ENCODE measurements at regions not wholly inside any gene's neighbourhood (a gene's known extent, or its start where the extent isn't known, plus 50 kb on each side); places are given as distances from the start of the nearest gene placed in this dataset.

DNA sequence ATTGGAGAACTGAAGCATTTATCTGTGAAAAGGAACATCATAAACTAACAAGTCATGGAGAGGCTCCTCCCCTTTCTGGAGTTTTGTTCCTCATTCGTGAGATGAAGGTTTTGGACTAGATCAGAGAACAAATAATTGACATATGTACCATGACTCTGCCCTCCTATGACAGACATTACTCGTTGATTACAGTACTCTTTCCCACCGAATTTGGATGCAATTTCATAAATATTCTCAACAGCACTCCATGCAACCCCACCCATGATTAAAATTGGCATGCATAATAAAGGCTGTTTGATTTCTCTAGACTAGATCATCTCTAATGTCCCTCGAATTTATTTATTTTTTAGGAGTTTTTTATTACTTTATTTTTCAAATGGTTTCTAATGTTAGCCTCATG lies 258.9 kb upstream of the LDB2 start:
- H3K23ac ChIP-seq (ENCODE audit: low read length) = no peak overlapping the region
- H3K4ac ChIP-seq (ENCODE audit: low read depth, low read length) = no peak overlapping the region
- H2BK15ac ChIP-seq (replicated peaks; ENCODE audit: low read depth) = no peak overlapping the region
- H3K4me1 ChIP-seq (ENCODE audit: control insufficient read depth, low read depth, low read length) = peaks cover 8% of the 10 kb centered on the region
- no peak overlapping the region for H2BK5ac ChIP-seq (ENCODE audit: low read length)
- no peaks in the 10 kb centered on the region for H3K79me2 ChIP-seq (ENCODE audit: control insufficient read depth, insufficient read depth, low read length)
- no peaks in the 10 kb centered on the region for H3K36me3 ChIP-seq (ENCODE audit: control insufficient read depth, insufficient read depth, low read length)
- H2AK5ac ChIP-seq (ENCODE audit: low read length) = no peak overlapping the region
- H3K79me1 ChIP-seq (ENCODE audit: low read length) = no peaks in the 10 kb centered on the region
- no peak overlapping the region for H4K8ac ChIP-seq (ENCODE audit: low read depth, low read length)
- H3K4me3 ChIP-seq (ENCODE audit: low read length) = no peak overlapping the region
- no CpG with 5 or more reads among the region's 4 CpGs for WGBS (ENCODE audit: extremely low coverage, insufficient coverage, low lambda C conversion rate)
- no peak overlapping the region for H3K9ac ChIP-seq (ENCODE audit: low read length)
- H4K5ac ChIP-seq (ENCODE audit: low read length) = no peak overlapping the region
- H3K4me2 ChIP-seq (ENCODE audit: low read length) = no peak overlapping the region
- no peak overlapping the region for H3K56ac ChIP-seq (ENCODE audit: low read length)
- no peak overlapping the region for H3K27ac ChIP-seq (ENCODE audit: low read depth, low read length)
- no peak overlapping the region for H3K18ac ChIP-seq (ENCODE audit: low read length)
- H2BK120ac ChIP-seq (ENCODE audit: low read depth, low read length) = no peak overlapping the region
- H3K27me3 ChIP-seq (ENCODE audit: insufficient read depth, low read length, poor library complexity) = no peaks in the 10 kb centered on the region
- DNase-seq = no peak

DNA sequence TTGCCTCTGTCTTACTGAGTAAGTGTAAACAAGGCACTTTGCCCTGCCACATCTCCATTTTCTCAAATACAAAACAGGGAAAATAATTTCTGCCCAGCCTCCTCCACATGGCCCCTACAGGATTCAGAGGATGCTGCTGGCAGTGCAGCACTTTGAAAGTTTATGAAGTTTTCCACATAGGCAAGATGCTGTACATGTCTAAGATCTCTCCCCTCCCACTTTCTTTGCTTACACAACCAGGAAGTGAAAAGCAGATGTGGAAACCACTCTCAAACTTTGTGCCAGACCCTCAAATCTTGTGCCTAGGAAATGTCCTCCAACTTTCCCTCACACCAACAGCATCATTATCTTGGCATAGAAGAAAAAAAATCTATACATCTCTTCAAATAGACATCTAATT lies 257.0 kb upstream of the LDB2 start:
- Histone ChIP-seq H3K9ac (ENCODE audit: low read length) (no peak overlapping the region), H3K27me3 (ENCODE audit: insufficient read depth, low read length, poor library complexity) (no peaks in the 10 kb centered on the region), H2AK5ac (ENCODE audit: low read length) (no peak overlapping the region), H3K23ac (ENCODE audit: low read length) (no peak overlapping the region), H3K79me1 (ENCODE audit: low read length) (no peaks in the 10 kb centered on the region), H2BK5ac (ENCODE audit: low read length) (no peak overlapping the region), H3K4me3 (ENCODE audit: low read length) (no peak overlapping the region), H3K79me2 (ENCODE audit: control insufficient read depth, insufficient read depth, low read length) (no peaks in the 10 kb centered on the region), H3K4me2 (ENCODE audit: low read length) (no peak overlapping the region), H2BK15ac (replicated peaks; ENCODE audit: low read depth) (peak overlapping the region; percentile 1), H3K18ac (ENCODE audit: low read length) (no peak overlapping the region), H3K27ac (ENCODE audit: low read depth, low read length) (no peak overlapping the region), H3K4me1 (ENCODE audit: control insufficient read depth, low read depth, low read length) (peaks cover 8% of the 10 kb centered on the region), H3K56ac (ENCODE audit: low read length) (peak overlapping the region; percentile 17), H4K5ac (ENCODE audit: low read length) (no peak overlapping the region), H4K8ac (ENCODE audit: low read depth, low read length) (no peak overlapping the region), H3K36me3 (ENCODE audit: control insufficient read depth, insufficient read depth, low read length) (no peaks in the 10 kb centered on the region), H3K4ac (ENCODE audit: low read depth, low read length) (no peak overlapping the region), H2BK120ac (ENCODE audit: low read depth, low read length) (no peak overlapping the region)
- no peak for DNase-seq

DNA sequence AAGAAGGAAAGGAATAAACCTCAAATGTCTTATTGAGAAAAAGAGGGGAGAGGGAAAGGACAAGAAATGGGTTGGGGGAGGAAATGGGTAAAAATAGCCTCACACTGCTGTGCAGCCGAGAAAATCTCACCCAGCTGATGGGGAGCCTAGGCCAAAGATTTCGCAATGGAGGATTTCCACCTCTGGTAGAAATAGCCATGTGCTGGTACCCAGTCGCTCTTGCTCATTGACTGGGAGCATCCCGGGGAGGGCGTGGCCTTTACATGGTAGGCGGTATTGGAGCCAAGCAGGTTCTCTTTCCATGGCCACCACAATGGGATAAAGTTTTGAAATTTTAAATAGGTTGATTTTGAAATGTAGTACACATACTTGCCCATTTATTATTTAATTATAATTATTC lies 255.1 kb upstream of the LDB2 start:
- no peak overlapping the region for H3K23ac ChIP-seq (ENCODE audit: low read length)
- H3K4ac ChIP-seq (ENCODE audit: low read depth, low read length) = no peak overlapping the region
- no peak overlapping the region for H2AK5ac ChIP-seq (ENCODE audit: low read length)
- no peak overlapping the region for H3K18ac ChIP-seq (ENCODE audit: low read length)
- no peak overlapping the region for H2BK5ac ChIP-seq (ENCODE audit: low read length)
- H3K4me3 ChIP-seq (ENCODE audit: low read length) = no peak overlapping the region
- H4K5ac ChIP-seq (ENCODE audit: low read length) = no peak overlapping the region
- no peak overlapping the region for H3K4me2 ChIP-seq (ENCODE audit: low read length)
- peaks cover 8% of the 10 kb centered on the region for H3K4me1 ChIP-seq (ENCODE audit: control insufficient read depth, low read depth, low read length)
- H3K79me2 ChIP-seq (ENCODE audit: control insufficient read depth, insufficient read depth, low read length) = no peaks in the 10 kb centered on the region
- no peaks in the 10 kb centered on the region for H3K36me3 ChIP-seq (ENCODE audit: control insufficient read depth, insufficient read depth, low read length)
- peak; percentile 56 for DNase-seq
- peak overlapping the region; percentile 5 for H3K27ac ChIP-seq (ENCODE audit: low read depth, low read length)
- no peaks in the 10 kb centered on the region for H3K27me3 ChIP-seq (ENCODE audit: insufficient read depth, low read length, poor library complexity)
- H4K8ac ChIP-seq (ENCODE audit: low read depth, low read length) = peak overlapping the region; percentile 65
- no peaks in the 10 kb centered on the region for H3K79me1 ChIP-seq (ENCODE audit: low read length)
- no CpG with 5 or more reads among the region's 6 CpGs for WGBS (ENCODE audit: extremely low coverage, insufficient coverage, low lambda C conversion rate)
- H3K56ac ChIP-seq (ENCODE audit: low read length) = no peak overlapping the region
- H3K9ac ChIP-seq (ENCODE audit: low read length) = no peak overlapping the region
- H2BK120ac ChIP-seq (ENCODE audit: low read depth, low read length) = no peak overlapping the region
- H2BK15ac ChIP-seq (replicated peaks; ENCODE audit: low read depth) = peak overlapping the region; percentile 96

GRCh38 chr4:17152941-17153540 lies 254.6 kb upstream of the LDB2 start:
- Histone ChIP-seq H4K5ac (ENCODE audit: low read length) (no peak overlapping the region), H3K27me3 (ENCODE audit: insufficient read depth, low read length, poor library complexity) (no peaks in the 10 kb centered on the region), H3K18ac (ENCODE audit: low read length) (no peak overlapping the region), H3K56ac (ENCODE audit: low read length) (no peak overlapping the region), H3K4me1 (ENCODE audit: control insufficient read depth, low read depth, low read length) (peaks cover 8% of the 10 kb centered on the region), H3K4me3 (ENCODE audit: low read length) (no peak overlapping the region), H2BK5ac (ENCODE audit: low read length) (no peak overlapping the region), H3K79me1 (ENCODE audit: low read length) (no peaks in the 10 kb centered on the region), H3K9ac (ENCODE audit: low read length) (no peak overlapping the region), H3K23ac (ENCODE audit: low read length) (no peak overlapping the region), H3K4ac (ENCODE audit: low read depth, low read length) (no peak overlapping the region), H3K27ac (ENCODE audit: low read depth, low read length) (peak overlapping the region; percentile 5), H4K8ac (ENCODE audit: low read depth, low read length) (no peak overlapping the region), H2BK15ac (replicated peaks; ENCODE audit: low read depth) (peak overlapping the region; percentile 96), H3K4me2 (ENCODE audit: low read length) (no peak overlapping the region), H3K79me2 (ENCODE audit: control insufficient read depth, insufficient read depth, low read length) (no peaks in the 10 kb centered on the region), H2AK5ac (ENCODE audit: low read length) (no peak overlapping the region), H2BK120ac (ENCODE audit: low read depth, low read length) (no peak overlapping the region), H3K36me3 (ENCODE audit: control insufficient read depth, insufficient read depth, low read length) (no peaks in the 10 kb centered on the region)
- peak; percentile 89 for DNase-seq
- WGBS (ENCODE audit: extremely low coverage, insufficient coverage, low lambda C conversion rate) = no CpG with 5 or more reads among the region's 6 CpGs

- Histone ChIP-seq H2BK5ac (ENCODE audit: low read length) (no peak overlapping the region), H3K18ac (ENCODE audit: low read length) (no peak overlapping the region), H3K27ac (ENCODE audit: low read depth, low read length) (no peak overlapping the region), H3K9ac (ENCODE audit: low read length) (no peak overlapping the region), H3K36me3 (ENCODE audit: control insufficient read depth, insufficient read depth, low read length) (no peaks in the 10 kb centered on the region), H3K56ac (ENCODE audit: low read length) (no peak overlapping the region), H3K4me1 (ENCODE audit: control insufficient read depth, low read depth, low read length) (no peaks in the 10 kb centered on the region), H3K4me2 (ENCODE audit: low read length) (no peak overlapping the region), H4K8ac (ENCODE audit: low read depth, low read length) (no peak overlapping the region), H4K5ac (ENCODE audit: low read length) (no peak overlapping the region), H3K4ac (ENCODE audit: low read depth, low read length) (no peak overlapping the region), H2AK5ac (ENCODE audit: low read length) (no peak overlapping the region), H3K4me3 (ENCODE audit: low read length) (no peak overlapping the region), H3K79me1 (ENCODE audit: low read length) (no peaks in the 10 kb centered on the region), H2BK15ac (replicated peaks; ENCODE audit: low read depth) (no peak overlapping the region), H2BK120ac (ENCODE audit: low read depth, low read length) (no peak overlapping the region), H3K23ac (ENCODE audit: low read length) (no peak overlapping the region), H3K27me3 (ENCODE audit: insufficient read depth, low read length, poor library complexity) (no peaks in the 10 kb centered on the region), H3K79me2 (ENCODE audit: control insufficient read depth, insufficient read depth, low read length) (no peaks in the 10 kb centered on the region)
- peak; percentile 10 for DNase-seq
Observed at GRCh38 chr4:17142232-17142711, 243.8 kb upstream of the LDB2 start.

DNA sequence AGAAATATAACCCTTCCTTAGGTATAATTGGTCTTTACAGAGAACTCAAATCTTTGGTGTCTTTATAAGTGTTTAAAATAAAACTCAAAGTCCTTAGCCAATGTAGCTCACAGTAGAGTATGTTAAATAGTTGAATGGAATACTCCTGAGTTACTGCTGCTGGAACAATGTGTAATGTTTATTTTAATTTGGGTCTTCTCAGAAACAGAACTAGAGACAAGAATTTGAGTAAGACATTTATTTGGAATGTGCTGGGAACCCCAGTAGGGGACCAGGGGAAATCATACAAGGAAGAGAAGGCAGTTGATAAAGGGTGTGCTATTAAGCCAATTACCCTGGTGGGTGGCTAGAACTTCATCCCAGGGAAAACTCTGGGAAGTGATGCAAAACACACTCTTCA lies 240.4 kb upstream of the LDB2 start:
- DNase-seq = no peak
- Histone ChIP-seq H2AK5ac (ENCODE audit: low read length) (no peak overlapping the region), H3K4ac (ENCODE audit: low read depth, low read length) (no peak overlapping the region), H4K5ac (ENCODE audit: low read length) (no peak overlapping the region), H3K23ac (ENCODE audit: low read length) (no peak overlapping the region), H3K27me3 (ENCODE audit: insufficient read depth, low read length, poor library complexity) (no peaks in the 10 kb centered on the region), H2BK15ac (replicated peaks; ENCODE audit: low read depth) (no peak overlapping the region), H3K9ac (ENCODE audit: low read length) (no peak overlapping the region), H3K4me3 (ENCODE audit: low read length) (no peak overlapping the region), H3K56ac (ENCODE audit: low read length) (no peak overlapping the region), H3K36me3 (ENCODE audit: control insufficient read depth, insufficient read depth, low read length) (no peaks in the 10 kb centered on the region), H3K4me2 (ENCODE audit: low read length) (no peak overlapping the region), H3K79me1 (ENCODE audit: low read length) (no peaks in the 10 kb centered on the region), H3K4me1 (ENCODE audit: control insufficient read depth, low read depth, low read length) (no peaks in the 10 kb centered on the region), H3K27ac (ENCODE audit: low read depth, low read length) (no peak overlapping the region), H2BK5ac (ENCODE audit: low read length) (no peak overlapping the region), H4K8ac (ENCODE audit: low read depth, low read length) (no peak overlapping the region), H3K79me2 (ENCODE audit: control insufficient read depth, insufficient read depth, low read length) (no peaks in the 10 kb centered on the region), H2BK120ac (ENCODE audit: low read depth, low read length) (no peak overlapping the region), H3K18ac (ENCODE audit: low read length) (no peak overlapping the region)
